Peyer's patch (tissue), 4 donors: ENCODE measurements at regions not wholly inside any gene's neighbourhood (a gene's known extent, or its start where the extent isn't known, plus 50 kb on each side); places are given as distances from the start of the nearest gene placed in this dataset.
A peak's percentile ranks its signal among the peaks of the same experiment; 100 is the strongest.

Source experiments
- DNase-seq, 3 donors: peaks; one replicate each; pipeline ENCODE4 v3.0.0-alpha.2; 2017 to 2019
- H3K27ac ChIP-seq, 4 donors: fragments of 200-600 bp; sonication (generic); one replicate each; pipeline ENCODE4 v1.5.1; 2016 to 2019
- H3K27me3 ChIP-seq, 2 donors: fragments of 200-600 bp; sonication (generic); one replicate each; pipeline ENCODE4 v1.5.1; 2019
- H3K36me3 ChIP-seq, 3 donors: fragments of 200-600 bp; sonication (generic); one replicate each; pipeline ENCODE4 v1.5.1; 2016 to 2019
- H3K4me1 ChIP-seq, 4 donors: fragments of 200-600 bp; sonication (generic); one replicate each; pipeline ENCODE4 v1.5.1; 2016 to 2019
- H3K4me3 ChIP-seq, 4 donors: fragments of 200-600 bp; sonication (generic); 1 replicate in 3 of 4; 2 replicates in 1 of 4; pipeline ENCODE4 v1.5.1; 2016 to 2019; ENCODE audit warnings: mild to moderate bottlenecking in 1 of 4
- H3K9me3 ChIP-seq, 4 donors: fragments of 200-600 bp; sonication (generic); one replicate each; pipeline ENCODE4 v1.5.1; 2016 to 2019; ENCODE audit warnings: mild to moderate bottlenecking in 1 of 4
- POLR2A ChIP-seq, 2 donors: fragments of 450-650 bp; IDR thresholded peaks; one replicate each; pipeline ENCODE4 v1.5.1; 2017; ENCODE audit warnings: antibody characterized with exemption in 2 of 2, mild to moderate bottlenecking in 2 of 2, moderate library complexity in 2 of 2
- TF ChIP-seq, protein P1 (sequence below), 6 experiments: fragments of 450-650 bp in 4 of 6; fragments of 200-600 bp in 2 of 6; sonication (generic) in 1 of 6; IDR thresholded peaks; one replicate each; pipeline ENCODE4 v1.5.1; 2017 to 2019; ENCODE audit warnings: antibody characterized with exemption in 6 of 6, mild to moderate bottlenecking in 3 of 6, moderate library complexity in 1 of 6

DNA sequence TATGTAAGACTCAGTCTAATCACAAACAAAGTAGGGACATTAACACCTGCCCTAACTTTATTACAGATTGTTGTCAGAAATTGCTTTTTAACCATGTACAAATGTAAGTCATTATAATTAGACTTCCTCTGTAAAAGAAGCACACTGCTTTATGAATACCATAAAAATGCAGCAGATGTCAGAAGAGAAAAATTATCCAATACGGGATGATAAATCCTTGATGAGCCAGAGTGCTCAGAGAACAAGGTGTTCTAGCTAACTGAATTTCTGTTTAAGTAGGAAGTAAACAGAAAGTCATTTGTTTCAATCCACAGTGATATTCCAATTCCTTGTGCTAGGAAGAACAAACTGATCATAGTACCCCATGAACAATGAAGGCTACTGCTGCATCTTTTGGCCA, 54.6 kb upstream of the BMPER start:
- Histone ChIP-seq H3K4me3 (no peak overlapping the region), H3K9me3 (no peaks in the 10 kb centered on the region), H3K27me3 (no peaks in the 10 kb centered on the region), H3K36me3 (no peaks in the 10 kb centered on the region), H3K4me1 (no peaks in the 10 kb centered on the region), H3K27ac (peak overlapping the region in 1 of 4 donors; percentile 10)
- TF ChIP-seq, protein P1, sequence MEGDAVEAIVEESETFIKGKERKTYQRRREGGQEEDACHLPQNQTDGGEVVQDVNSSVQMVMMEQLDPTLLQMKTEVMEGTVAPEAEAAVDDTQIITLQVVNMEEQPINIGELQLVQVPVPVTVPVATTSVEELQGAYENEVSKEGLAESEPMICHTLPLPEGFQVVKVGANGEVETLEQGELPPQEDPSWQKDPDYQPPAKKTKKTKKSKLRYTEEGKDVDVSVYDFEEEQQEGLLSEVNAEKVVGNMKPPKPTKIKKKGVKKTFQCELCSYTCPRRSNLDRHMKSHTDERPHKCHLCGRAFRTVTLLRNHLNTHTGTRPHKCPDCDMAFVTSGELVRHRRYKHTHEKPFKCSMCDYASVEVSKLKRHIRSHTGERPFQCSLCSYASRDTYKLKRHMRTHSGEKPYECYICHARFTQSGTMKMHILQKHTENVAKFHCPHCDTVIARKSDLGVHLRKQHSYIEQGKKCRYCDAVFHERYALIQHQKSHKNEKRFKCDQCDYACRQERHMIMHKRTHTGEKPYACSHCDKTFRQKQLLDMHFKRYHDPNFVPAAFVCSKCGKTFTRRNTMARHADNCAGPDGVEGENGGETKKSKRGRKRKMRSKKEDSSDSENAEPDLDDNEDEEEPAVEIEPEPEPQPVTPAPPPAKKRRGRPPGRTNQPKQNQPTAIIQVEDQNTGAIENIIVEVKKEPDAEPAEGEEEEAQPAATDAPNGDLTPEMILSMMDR (IDR thresholded peaks at IDR 0.05) = no peak
- no peak for TF ChIP-seq POLR2A (IDR thresholded peaks at IDR 0.05)
- DNase-seq = no peak

DNA sequence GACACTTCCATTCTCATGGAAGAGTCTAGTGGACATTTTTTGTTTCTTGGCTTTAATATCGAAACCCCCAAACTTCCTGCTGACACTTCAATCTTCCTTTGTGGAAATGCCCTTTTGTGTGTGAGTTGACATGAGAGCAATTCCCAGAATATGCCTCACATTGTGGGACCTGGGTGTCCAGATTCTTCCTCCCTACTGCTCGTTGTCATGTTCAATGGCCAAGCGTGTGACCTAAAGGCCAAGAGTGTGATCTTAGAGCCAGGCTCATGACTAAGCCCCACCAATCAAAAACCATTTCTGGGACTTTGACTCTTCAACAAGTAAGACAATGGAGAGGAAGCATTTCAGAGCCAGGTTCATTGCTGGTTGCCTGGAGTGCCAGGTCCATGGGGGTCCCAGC, 52.5 kb upstream of the BMPER start:
- DNase-seq = no peak
- no peaks in the 10 kb centered on the region for H3K27me3 ChIP-seq
- H3K27ac ChIP-seq = no peak overlapping the region
- TF ChIP-seq, protein P1 (IDR thresholded peaks at IDR 0.05) = no peak
- TF ChIP-seq POLR2A (IDR thresholded peaks at IDR 0.05) = no peak
- H3K9me3 ChIP-seq = no peaks in the 10 kb centered on the region
- H3K4me1 ChIP-seq = no peaks in the 10 kb centered on the region
- no peaks in the 10 kb centered on the region for H3K36me3 ChIP-seq
- no peak overlapping the region for H3K4me3 ChIP-seq

DNA sequence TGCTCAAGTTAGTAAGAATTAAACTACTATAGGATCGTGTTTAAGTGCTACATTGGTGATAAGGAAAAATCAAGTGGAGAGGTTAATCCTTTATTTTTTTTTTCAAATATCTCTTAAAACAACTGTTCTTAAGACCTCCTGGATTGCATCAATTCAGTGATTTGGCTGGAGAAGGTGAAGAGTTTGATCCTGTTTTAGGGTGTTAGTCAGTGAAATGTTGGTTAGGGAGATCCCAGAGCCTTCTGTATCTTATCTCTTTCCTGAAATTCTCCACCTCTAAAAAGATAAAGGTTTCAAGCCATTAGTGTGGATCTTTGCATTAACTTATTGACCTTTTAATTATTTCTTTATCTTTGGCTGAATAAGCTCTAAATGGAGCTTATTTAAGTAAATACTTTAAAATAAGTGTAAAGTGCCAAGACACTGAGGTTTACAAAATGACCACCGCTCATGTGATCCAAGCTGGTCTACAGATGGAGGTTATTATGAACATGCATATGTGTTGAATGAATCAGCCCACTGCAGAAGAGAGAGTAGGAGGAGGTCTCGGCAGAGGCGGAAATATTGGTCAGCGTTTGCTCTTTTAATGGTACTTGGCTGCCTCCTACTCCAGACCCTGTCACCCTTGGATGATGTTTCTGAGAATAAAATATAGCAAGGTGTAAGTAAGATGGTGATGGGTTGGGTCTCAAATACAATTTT, 51.8 kb upstream of the BMPER start:
- no peaks in the 10 kb centered on the region for H3K4me1 ChIP-seq
- H3K4me3 ChIP-seq = no peak overlapping the region
- no peaks in the 10 kb centered on the region for H3K27me3 ChIP-seq
- TF ChIP-seq POLR2A (IDR thresholded peaks at IDR 0.05) = no peak
- TF ChIP-seq, protein P1 (IDR thresholded peaks at IDR 0.05) = no peak
- H3K36me3 ChIP-seq = no peaks in the 10 kb centered on the region
- no peak for DNase-seq
- no peak overlapping the region for H3K27ac ChIP-seq
- H3K9me3 ChIP-seq = no peaks in the 10 kb centered on the region

DNA sequence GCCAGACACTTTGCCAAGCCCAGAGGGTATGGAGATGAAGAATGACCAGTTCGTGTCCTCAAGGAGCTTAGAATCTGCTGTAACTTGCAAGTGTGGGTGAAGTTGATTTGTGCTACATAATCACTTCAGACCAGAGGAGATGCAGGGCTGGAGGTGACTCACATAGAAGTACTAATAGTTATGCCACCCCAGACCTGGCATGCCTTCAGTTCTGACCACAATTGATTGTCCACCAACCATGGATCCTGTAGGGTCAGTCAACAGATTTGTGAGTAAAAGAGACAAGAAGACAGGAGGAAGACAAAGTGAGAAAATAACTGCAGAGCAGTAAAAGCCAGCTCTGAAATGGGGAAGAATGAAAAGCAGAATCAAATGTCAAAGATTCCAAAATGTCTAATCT, 51.2 kb upstream of the BMPER start:
- TF ChIP-seq, protein P1 (IDR thresholded peaks at IDR 0.05) = no peak
- TF ChIP-seq POLR2A (IDR thresholded peaks at IDR 0.05) = no peak
- no peak overlapping the region for H3K4me3 ChIP-seq
- no peaks in the 10 kb centered on the region for H3K9me3 ChIP-seq
- no peaks in the 10 kb centered on the region for H3K27me3 ChIP-seq
- no peak overlapping the region for H3K27ac ChIP-seq
- H3K4me1 ChIP-seq = no peaks in the 10 kb centered on the region
- no peak for DNase-seq
- no peaks in the 10 kb centered on the region for H3K36me3 ChIP-seq

DNA sequence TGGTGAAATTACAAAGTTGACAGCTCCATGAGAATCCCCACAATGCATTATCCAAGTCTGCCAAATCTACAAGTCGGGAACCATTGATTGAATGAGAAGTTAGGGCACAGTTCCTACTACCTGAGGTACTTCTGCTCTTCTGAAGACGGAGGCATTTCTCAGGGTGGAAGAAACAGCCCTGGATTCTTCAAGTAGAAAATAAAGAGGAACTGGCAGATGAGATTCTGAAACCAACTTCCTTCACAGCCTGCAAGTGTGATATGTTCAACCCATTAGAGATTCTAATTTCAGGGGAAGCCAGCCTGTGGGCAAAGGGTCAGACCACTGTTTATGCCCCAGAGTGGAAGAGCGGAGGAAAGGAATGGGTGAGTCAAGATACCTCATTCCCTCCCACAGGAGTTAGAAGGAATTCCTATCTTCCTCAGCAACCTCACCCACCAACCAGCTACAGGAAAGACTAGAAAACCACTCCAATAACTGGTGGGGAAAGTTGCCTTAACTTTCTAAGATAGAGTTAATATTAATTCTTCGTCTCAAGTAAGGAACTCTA, 50.5 kb upstream of the BMPER start:
- Histone ChIP-seq H3K36me3 (no peaks in the 10 kb centered on the region), H3K4me1 (no peaks in the 10 kb centered on the region), H3K27ac (no peak overlapping the region), H3K27me3 (no peaks in the 10 kb centered on the region), H3K9me3 (no peaks in the 10 kb centered on the region), H3K4me3 (no peak overlapping the region)
- no peak for DNase-seq
- TF ChIP-seq, protein P1 (IDR thresholded peaks at IDR 0.05) = no peak
- TF ChIP-seq POLR2A (IDR thresholded peaks at IDR 0.05) = no peak
